Anterior cingulate cortex (tissue), 58 donors: ENCODE measurements at regions not wholly inside any gene's neighbourhood (a gene's known extent, or its start where the extent isn't known, plus 50 kb on each side); places are given as distances from the start of the nearest gene placed in this dataset.
"Not testable (repeated sequence)": the region's sequence is repeated elsewhere in the genome, so short reads cannot be mapped to it uniquely, and the experiment has no call there.

ENCODE experiments used
- DNase-seq, 58 donors: peaks; one replicate each; lab custom pipeline; 2025; lab: John Stamatoyannopoulos, UW

- peak in 2 of 58 donors; percentile 5 to 7 for DNase-seq
These were observed 95.4 kb upstream of the ERRFI1 start for GRCh38 chr1:8121261-8122159.

GRCh38 chr1:8120693-8121260 is 94.7 kb upstream of the ERRFI1 start:
- no peak for DNase-seq

- not testable (repeated sequence) for DNase-seq
These were observed 92.6 kb upstream of the ERRFI1 start for GRCh38 chr1:8118736-8119135.

GRCh38 chr1:8118031-8118451 is 91.9 kb upstream of the ERRFI1 start:
- DNase-seq = no peak

DNA sequence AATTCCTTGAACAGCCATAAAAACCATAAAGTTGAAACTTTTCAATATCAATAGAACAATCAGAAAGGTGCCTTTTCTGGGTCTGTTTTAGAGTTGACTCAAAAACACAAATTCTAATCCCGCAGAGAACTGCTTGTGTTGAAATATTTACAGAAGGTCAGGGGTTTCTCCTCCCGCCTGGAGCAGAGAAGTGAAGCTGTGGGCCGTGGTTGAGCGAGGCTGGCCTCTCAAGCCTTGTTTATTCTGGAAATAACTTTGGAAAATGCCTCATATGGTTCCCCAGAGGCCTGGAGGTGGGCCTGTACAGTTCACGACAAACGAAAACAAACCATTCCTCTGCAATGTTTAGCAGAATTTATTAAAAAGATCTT is 90.8 kb upstream of the ERRFI1 start:
- DNase-seq = no peak

DNA sequence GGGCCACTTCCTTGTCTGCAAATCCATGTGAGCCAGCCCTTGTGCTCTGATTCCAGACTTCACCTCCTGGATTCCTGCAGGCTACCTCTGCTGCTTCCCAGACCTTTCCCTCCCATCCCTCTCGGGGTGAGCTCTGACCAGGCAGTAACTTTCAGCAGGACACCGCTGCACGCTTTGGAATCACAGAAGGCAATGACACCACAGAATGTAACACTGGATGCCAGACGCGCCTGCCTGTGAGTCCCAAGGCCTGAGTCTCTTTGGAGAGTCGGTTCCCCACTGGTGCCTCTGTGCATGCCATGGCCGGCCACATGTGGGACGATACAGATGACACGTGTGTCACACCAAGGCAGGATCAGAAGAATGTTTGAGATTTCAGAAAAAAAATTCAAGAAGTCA is 89.7 kb upstream of the ERRFI1 start:
- no peak for DNase-seq

DNA sequence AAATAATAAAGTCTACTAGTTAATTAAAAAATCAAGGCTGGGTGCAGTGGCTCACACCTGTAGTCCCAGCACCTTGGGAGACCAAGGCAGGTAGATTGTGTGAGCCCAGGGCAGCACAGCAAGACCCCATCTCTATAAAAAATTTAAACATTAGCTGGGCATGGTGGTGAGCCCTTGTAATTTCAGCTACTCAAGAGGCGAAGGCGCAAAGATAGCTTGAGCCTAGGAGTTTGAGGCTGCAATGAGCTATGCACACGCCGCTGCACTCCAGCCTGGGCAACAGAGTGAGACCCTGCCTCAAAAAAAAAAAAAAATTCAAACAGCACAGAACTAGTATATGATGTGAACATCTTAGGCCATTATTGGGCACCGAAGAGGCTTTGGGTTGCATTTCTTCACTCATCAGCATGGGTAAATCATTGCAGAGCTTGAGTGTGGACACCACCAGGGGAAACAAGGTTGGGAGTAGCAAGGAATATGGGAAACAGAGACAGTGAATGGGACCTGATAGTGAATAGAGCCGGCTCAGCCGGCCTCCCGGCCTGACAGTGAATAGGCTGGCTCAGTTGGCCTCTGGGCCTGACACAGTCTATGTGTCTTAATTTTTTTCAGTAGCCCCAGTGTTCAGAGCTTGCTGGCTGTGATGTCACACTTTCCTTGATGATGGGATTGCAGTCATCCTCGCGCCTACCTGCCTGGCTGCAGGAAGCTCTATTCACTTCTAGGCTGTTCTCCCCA is 89.1 kb upstream of the ERRFI1 start:
- no peak for DNase-seq

- no peak for DNase-seq
These were observed 87.4 kb upstream of the ERRFI1 start for GRCh38 chr1:8113262-8114220.

DNA sequence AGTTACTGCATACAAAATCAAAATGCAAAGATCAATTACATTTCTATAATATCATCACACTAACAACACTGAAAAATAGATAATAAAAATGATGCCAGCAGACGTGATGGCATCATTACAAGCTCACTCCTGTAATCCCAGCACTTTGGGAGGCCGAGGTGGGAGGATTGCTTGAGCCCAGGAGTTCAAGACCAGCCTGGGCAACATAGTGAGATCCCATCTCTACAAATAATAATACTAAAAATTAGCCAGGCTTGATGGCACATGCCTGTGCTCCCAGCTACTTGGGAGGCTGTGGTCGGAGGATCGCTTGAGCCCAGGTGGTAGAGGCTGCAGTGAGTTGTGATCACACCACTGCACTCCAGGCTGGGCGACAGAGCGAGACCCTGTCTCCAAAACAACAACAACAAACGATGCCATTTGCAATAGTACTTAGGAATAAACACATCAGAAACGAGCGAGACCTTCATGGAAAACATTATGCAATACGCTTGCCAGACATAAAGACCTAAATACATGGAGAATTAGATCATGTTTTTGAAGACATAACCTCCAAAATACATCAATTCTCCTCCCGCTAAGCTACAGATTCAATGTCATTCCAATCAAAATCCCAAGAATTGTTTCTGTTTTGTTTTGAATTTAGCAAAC is 86.6 kb upstream of the ERRFI1 start:
- no peak for DNase-seq

- no peak for DNase-seq
These were observed 85.5 kb upstream of the ERRFI1 start for GRCh38 chr1:8111560-8111959.

DNA sequence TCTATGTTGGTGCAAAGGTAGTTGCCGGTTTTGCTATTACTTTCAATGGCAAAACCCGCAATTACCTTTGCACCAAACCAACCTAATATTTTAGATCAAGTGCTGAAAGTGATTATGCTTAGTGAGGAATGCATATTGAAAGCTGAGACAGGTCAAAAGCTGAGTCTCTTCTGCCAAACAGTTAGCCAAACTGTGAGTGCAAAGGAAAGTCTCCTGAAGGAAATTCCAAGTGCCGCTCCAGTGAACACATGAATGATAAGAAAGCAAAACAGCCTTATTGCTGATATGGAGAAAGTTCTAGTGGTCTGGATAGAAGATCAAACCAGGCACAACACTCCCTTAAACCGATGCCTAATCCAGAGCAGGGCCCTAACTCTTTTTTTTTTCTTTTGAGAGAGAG is 83.1 kb upstream of the ERRFI1 start:
- DNase-seq = no peak

- DNase-seq = no peak
These were observed 81.8 kb upstream of the ERRFI1 start for GRCh38 chr1:8107897-8108296.

GRCh38 chr1:8104278-8105236 is 78.4 kb upstream of the ERRFI1 start:
- DNase-seq = no peak

DNA sequence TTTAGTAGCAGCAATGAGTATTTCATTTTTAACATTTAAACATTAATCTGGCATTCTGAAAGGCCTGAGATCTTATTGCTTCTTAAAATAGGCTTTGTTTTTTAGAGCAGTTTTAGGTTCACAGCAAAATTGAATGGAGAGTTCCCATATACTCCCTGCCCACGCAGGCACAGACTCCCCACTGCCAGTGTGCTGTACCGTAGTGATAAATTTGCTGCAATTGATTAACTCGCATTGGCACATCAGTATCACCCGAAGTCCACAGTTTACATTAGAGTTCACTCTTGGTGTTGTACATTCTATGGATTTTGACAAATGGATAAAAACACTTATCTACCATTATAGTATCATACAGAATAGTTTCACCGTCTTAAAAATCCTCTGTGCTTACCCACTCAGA is 71.8 kb upstream of the ERRFI1 start:
- no peak for DNase-seq

- no peak for DNase-seq
These were observed 71.1 kb upstream of the ERRFI1 start for GRCh38 chr1:8097077-8097799.

DNA sequence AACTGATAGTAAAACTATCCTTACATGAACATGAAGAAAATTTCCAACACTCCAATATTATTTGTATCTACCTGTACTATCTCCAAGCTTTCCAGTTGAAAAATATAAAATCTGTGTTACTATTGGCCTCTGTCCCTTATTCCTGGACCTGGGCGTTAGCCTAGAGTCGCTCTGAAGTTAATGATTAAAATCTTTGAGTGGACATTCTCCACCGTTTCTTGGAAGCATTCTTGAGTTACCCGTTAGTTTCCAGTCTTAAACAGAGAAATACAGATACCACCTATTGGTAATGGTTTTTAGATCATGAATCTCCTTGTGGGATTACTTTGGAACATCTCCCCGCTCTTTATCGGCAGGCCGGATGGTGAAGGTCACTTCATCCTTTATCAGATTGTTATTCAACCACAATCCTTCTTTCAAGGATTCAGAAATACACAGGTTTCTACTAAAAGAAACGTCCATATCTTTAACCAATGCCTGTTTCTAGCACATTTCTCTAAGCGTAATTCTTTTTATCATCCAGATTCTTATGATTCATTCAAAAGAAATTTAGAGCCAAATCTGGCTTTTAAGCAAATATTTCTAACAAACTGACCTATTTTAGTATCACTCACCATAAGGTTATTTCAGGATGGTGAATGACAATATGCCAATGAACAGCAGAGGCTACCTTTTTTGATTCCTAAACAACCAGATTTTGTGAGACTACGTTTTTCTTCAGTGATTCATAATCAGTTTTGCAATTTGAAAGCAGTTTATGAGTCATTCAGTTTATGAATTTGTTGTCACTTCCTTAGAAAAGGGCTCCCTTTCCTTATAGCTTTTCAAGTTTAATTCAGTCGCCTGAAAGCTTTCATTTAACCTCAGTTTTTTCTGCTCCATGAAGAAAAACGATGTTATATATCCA is 70.2 kb upstream of the ERRFI1 start:
- DNase-seq = no peak

- DNase-seq = no peak
These were observed 69.5 kb upstream of the ERRFI1 start for GRCh38 chr1:8095584-8095983.
